ENCODE measurements at regions not wholly inside any gene's neighbourhood (a gene's known extent, or its start where the extent isn't known, plus 50 kb on each side); places are given as distances from the start of the nearest gene placed in this dataset.
"Not testable (repeated sequence)": the region's sequence is repeated elsewhere in the genome, so short reads cannot be mapped to it uniquely, and the experiment has no call there.

- TF ChIP-seq Cebpa-rat (IDR thresholded peaks at IDR 0.05) = no peak
- no peaks in the 10 kb centered on the region for H3K9me3 ChIP-seq
- no peak overlapping the region for H3K4me2 ChIP-seq
- no peak overlapping the region for H3K4me3 ChIP-seq
- no peak overlapping the region for H3K9ac ChIP-seq
- no peaks in the 10 kb centered on the region for H4K20me1 ChIP-seq
- no peak overlapping the region for H3K27ac ChIP-seq
- H3K36me3 ChIP-seq = no peaks in the 10 kb centered on the region
- H3K27me3 ChIP-seq = no peaks in the 10 kb centered on the region
- peaks cover 5% of the 10 kb centered on the region for H3K4me1 ChIP-seq
Measured at GRCh38 chr14:49106741-49107667, 479.2 kb downstream of the RPS29 start.

- Histone ChIP-seq H4K20me1 (no peaks in the 10 kb centered on the region), H3K4me1 (no peaks in the 10 kb centered on the region), H3K27ac (no peak overlapping the region), H3K9me3 (no peaks in the 10 kb centered on the region), H3K4me3 (no peak overlapping the region), H3K36me3 (no peaks in the 10 kb centered on the region), H3K4me2 (no peak overlapping the region), H3K27me3 (no peaks in the 10 kb centered on the region), H3K9ac (no peak overlapping the region)
- TF ChIP-seq Cebpa-rat (IDR thresholded peaks at IDR 0.05) = no peak
Measured at GRCh38 chr14:49105956-49106355, 480.2 kb downstream of the RPS29 start.

GRCh38 chr14:49105512-49105911 is 480.7 kb downstream of the RPS29 start:
- Histone ChIP-seq H3K9ac (no peak overlapping the region), H3K4me3 (no peak overlapping the region), H3K27ac (no peak overlapping the region), H3K36me3 (no peaks in the 10 kb centered on the region), H3K4me2 (no peak overlapping the region), H3K27me3 (no peaks in the 10 kb centered on the region), H3K9me3 (no peaks in the 10 kb centered on the region), H4K20me1 (no peaks in the 10 kb centered on the region), H3K4me1 (no peaks in the 10 kb centered on the region)
- no peak for TF ChIP-seq Cebpa-rat (IDR thresholded peaks at IDR 0.05)

GRCh38 chr14:49092345-49092744 is 493.8 kb downstream of the RPS29 start:
- Histone ChIP-seq H3K4me3 (no peak overlapping the region), H3K27me3 (no peaks in the 10 kb centered on the region), H3K9ac (no peak overlapping the region), H4K20me1 (no peaks in the 10 kb centered on the region), H3K4me2 (no peak overlapping the region), H3K36me3 (no peaks in the 10 kb centered on the region), H3K4me1 (peaks cover 6% of the 10 kb centered on the region; the same call in 1 of the 2 replicates), H3K9me3 (peaks cover 11% of the 10 kb centered on the region; the same call in 1 of the 2 replicates), H3K27ac (no peak overlapping the region)
- no peak for TF ChIP-seq Cebpa-rat (IDR thresholded peaks at IDR 0.05)

- H3K4me1 ChIP-seq = peaks cover 6% of the 10 kb centered on the region; the same call in 1 of the 2 replicates
- H3K4me2 ChIP-seq = no peak overlapping the region
- no peaks in the 10 kb centered on the region for H3K36me3 ChIP-seq
- no peak overlapping the region for H3K4me3 ChIP-seq
- TF ChIP-seq Cebpa-rat (IDR thresholded peaks at IDR 0.05) = no peak
- H3K9me3 ChIP-seq = peaks cover 6% of the 10 kb centered on the region
- no peak overlapping the region for H3K27ac ChIP-seq
- no peaks in the 10 kb centered on the region for H4K20me1 ChIP-seq
- H3K9ac ChIP-seq = no peak overlapping the region
- H3K27me3 ChIP-seq = no peaks in the 10 kb centered on the region
Measured at GRCh38 chr14:49089107-49089506, 497.1 kb downstream of the RPS29 start.

- not testable (repeated sequence) for H3K9ac ChIP-seq, H3K4me2 ChIP-seq, H4K20me1 ChIP-seq, H3K27me3 ChIP-seq, H3K27ac ChIP-seq, H3K9me3 ChIP-seq, H3K4me3 ChIP-seq, H3K36me3 ChIP-seq, H3K4me1 ChIP-seq
Measured at GRCh38 chr14:49073292-49073691, 512.9 kb downstream of the RPS29 start.

GRCh38 chr14:49058511-49058910 is 527.7 kb downstream of the RPS29 start:
- Histone ChIP-seq H4K20me1 (no peaks in the 10 kb centered on the region), H3K9ac (no peak overlapping the region), H3K27me3 (no peaks in the 10 kb centered on the region), H3K4me2 (no peak overlapping the region), H3K9me3 (0 out of 2 replicates have a peak, but pooled peaks cover 3% of the 10 kb centered on the region), H3K36me3 (no peaks in the 10 kb centered on the region), H3K4me1 (no peaks in the 10 kb centered on the region), H3K27ac (no peak overlapping the region), H3K4me3 (no peak overlapping the region)
- TF ChIP-seq Cebpa-rat (IDR thresholded peaks at IDR 0.05) = no peak

GRCh38 chr14:49057838-49058510 is 528.2 kb downstream of the RPS29 start:
- 0 out of 2 replicates have a peak, but pooled peaks cover 3% of the 10 kb centered on the region for H3K9me3 ChIP-seq
- TF ChIP-seq Cebpa-rat (IDR thresholded peaks at IDR 0.05) = no peak
- no peaks in the 10 kb centered on the region for H4K20me1 ChIP-seq
- H3K4me2 ChIP-seq = no peak overlapping the region
- no peaks in the 10 kb centered on the region for H3K4me1 ChIP-seq
- H3K4me3 ChIP-seq = no peak overlapping the region
- no peaks in the 10 kb centered on the region for H3K36me3 ChIP-seq
- H3K9ac ChIP-seq = no peak overlapping the region
- H3K27me3 ChIP-seq = no peaks in the 10 kb centered on the region
- H3K27ac ChIP-seq = no peak overlapping the region

GRCh38 chr14:49056021-49056420 is 530.2 kb downstream of the RPS29 start:
- TF ChIP-seq Cebpa-rat (IDR thresholded peaks at IDR 0.05) = no peak
- H3K4me3 ChIP-seq = no peak overlapping the region
- no peaks in the 10 kb centered on the region for H3K9me3 ChIP-seq
- no peaks in the 10 kb centered on the region for H4K20me1 ChIP-seq
- H3K27ac ChIP-seq = no peak overlapping the region
- no peak overlapping the region for H3K4me2 ChIP-seq
- no peaks in the 10 kb centered on the region for H3K36me3 ChIP-seq
- no peaks in the 10 kb centered on the region for H3K27me3 ChIP-seq
- H3K9ac ChIP-seq = no peak overlapping the region
- H3K4me1 ChIP-seq = peaks cover 4% of the 10 kb centered on the region; the same call in 1 of the 2 replicates

GRCh38 chr14:49052521-49052920 is 533.7 kb downstream of the RPS29 start:
- Histone ChIP-seq H4K20me1 (no peaks in the 10 kb centered on the region), H3K27ac (no peak overlapping the region), H3K9me3 (no peaks in the 10 kb centered on the region), H3K9ac (no peak overlapping the region), H3K27me3 (no peaks in the 10 kb centered on the region), H3K4me1 (peaks cover 4% of the 10 kb centered on the region; the same call in 1 of the 2 replicates), H3K36me3 (no peaks in the 10 kb centered on the region), H3K4me3 (no peak overlapping the region), H3K4me2 (no peak overlapping the region)
- no peak for TF ChIP-seq Cebpa-rat (IDR thresholded peaks at IDR 0.05)
